ENCODE measurements at regions not wholly inside any gene's neighbourhood (a gene's known extent, or its start where the extent isn't known, plus 50 kb on each side); places are given as distances from the start of the nearest gene placed in this dataset.

- Histone ChIP-seq H3K27ac (no peak overlapping the region), H3K4me3 (no peak overlapping the region), H3K9me3 (replicated peaks) (no peaks in the 10 kb centered on the region), H3K4me1 (peaks cover 3% of the 10 kb centered on the region; the same call in 1 of the 2 replicates), H3K27me3 (no peaks in the 10 kb centered on the region), H3K36me3 (no peaks in the 10 kb centered on the region)
- DNase-seq = no peak
Observed at GRCh38 chr5:89353837-89354551, 471.0 kb upstream of the MEF2C start.

DNA sequence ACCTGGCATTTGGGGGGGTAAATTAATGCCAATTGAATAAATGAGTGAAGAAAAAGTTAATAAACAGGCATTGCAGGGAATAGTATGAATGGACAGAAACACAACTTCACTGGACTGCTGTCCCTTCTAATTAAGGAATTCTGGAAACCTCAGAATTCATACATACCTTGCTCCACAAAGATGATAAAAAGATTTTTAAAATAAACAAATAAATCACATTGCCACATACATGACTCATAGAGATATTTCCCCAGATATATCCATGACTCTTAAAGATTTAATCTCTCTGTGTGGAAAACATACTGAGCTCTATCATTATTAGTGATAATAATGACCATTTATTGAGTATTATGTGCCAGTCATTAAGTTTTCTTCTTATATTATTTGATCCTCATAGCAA, 469.0 kb upstream of the MEF2C start:
- Histone ChIP-seq H3K27me3 (no peaks in the 10 kb centered on the region), H3K4me1 (peaks cover 3% of the 10 kb centered on the region; the same call in 1 of the 2 replicates), H3K27ac (no peak overlapping the region), H3K4me3 (no peak overlapping the region), H3K36me3 (no peaks in the 10 kb centered on the region), H3K9me3 (replicated peaks) (0 out of 2 replicates have a peak, but pooled peaks cover 3% of the 10 kb centered on the region)
- no peak for DNase-seq

GRCh38 chr5:89351222-89351621, 468.2 kb upstream of the MEF2C start:
- 0 out of 2 replicates have a peak, but pooled peaks cover 3% of the 10 kb centered on the region for H3K9me3 ChIP-seq (replicated peaks)
- peaks cover 3% of the 10 kb centered on the region; the same call in 1 of the 2 replicates for H3K4me1 ChIP-seq
- no peak overlapping the region for H3K4me3 ChIP-seq
- no peaks in the 10 kb centered on the region for H3K36me3 ChIP-seq
- H3K27ac ChIP-seq = no peak overlapping the region
- no peaks in the 10 kb centered on the region for H3K27me3 ChIP-seq
- no peak for DNase-seq

DNA sequence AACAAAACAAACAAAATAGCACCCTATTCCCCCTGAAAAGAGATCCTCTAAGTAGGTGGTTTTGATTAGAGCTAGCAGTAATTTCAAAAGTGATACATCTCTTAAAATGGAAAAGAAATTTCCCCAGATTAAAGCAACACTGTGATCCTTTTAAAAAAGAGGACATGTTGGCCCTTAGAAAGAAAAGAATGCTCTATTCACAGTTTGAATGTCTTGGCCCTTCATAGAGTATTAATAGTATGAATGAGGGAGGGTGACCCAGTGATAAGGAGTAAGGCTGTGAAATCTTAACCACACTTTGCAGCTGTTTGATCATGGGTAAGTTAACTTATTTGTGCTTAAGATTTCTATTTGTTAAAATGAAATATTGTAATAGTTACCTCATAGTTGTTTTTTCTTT, 467.7 kb upstream of the MEF2C start:
- Histone ChIP-seq H3K4me3 (no peak overlapping the region), H3K27ac (no peak overlapping the region), H3K9me3 (replicated peaks) (0 out of 2 replicates have a peak, but pooled peaks cover 3% of the 10 kb centered on the region), H3K4me1 (peaks cover 3% of the 10 kb centered on the region; the same call in 1 of the 2 replicates), H3K27me3 (no peaks in the 10 kb centered on the region), H3K36me3 (no peaks in the 10 kb centered on the region)
- DNase-seq = no peak

DNA sequence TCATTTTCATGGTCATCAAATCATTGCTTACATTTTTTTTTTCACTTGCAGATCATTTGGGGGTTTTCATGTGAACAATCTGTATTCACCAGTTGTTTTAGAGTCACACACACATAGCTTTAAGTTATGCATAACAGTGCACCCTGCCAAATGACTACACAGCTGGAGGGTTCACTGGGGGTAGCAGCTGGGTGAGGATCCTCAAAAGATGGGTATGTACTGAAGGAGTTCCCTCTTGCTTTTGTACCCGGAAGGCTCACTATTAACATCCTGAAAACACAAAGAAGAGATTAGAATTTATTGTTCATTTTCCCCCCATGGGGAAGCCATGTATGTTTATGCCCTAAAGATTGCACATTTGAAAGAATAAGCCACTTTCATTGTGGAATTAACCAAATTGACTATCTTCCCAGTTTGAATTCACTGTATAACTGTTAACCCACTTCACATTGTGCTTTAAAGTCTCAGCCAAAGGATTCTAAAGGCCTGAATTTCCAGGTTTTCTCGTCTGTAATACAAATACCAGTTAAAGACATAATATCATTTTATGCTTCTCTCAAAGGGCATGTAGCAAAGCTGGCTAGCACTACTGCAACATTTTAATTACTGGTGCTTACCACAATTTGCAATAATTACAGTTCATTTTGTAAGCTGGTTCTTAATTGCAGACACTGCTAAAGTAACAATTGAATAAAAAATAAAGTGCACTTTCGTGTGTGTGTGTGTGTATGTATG, 466.4 kb upstream of the MEF2C start:
- peak in 1 of 2 experiments; percentile 10 for DNase-seq
- Histone ChIP-seq H3K27ac (no peak overlapping the region), H3K27me3 (no peaks in the 10 kb centered on the region), H3K36me3 (no peaks in the 10 kb centered on the region), H3K9me3 (replicated peaks) (0 out of 2 replicates have a peak, but pooled peaks cover 3% of the 10 kb centered on the region), H3K4me3 (no peak overlapping the region), H3K4me1 (peaks cover 3% of the 10 kb centered on the region; the same call in 1 of the 2 replicates)

- Histone ChIP-seq H3K4me1 (peaks cover 8% of the 10 kb centered on the region), H3K4me3 (no peak overlapping the region), H3K9me3 (replicated peaks) (0 out of 2 replicates have a peak, but pooled peaks cover 3% of the 10 kb centered on the region), H3K27ac (no peak overlapping the region), H3K27me3 (no peaks in the 10 kb centered on the region), H3K36me3 (no peaks in the 10 kb centered on the region)
- DNase-seq = no peak
Observed at GRCh38 chr5:89346573-89346972, 463.6 kb upstream of the MEF2C start.

DNA sequence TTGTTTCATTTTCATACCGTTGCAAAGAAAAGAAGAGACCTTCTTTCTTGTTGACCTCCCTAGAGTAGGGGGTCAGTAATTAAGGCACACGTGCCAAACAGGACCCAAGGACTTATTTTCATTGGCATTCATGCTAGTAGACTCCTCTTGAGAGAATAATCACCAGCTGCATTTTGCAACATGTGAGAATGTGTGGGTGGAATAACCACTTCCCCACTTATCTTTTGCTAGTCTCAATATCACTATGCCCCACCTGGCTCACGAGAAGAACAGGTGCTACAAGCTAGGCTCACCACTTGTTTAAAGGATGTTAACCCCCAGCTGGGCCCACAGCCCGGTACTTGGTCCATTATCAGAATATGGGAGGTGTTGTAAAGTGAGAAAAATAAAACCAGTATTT, 460.7 kb upstream of the MEF2C start:
- H3K27me3 ChIP-seq = no peaks in the 10 kb centered on the region

GRCh38 chr5:89342106-89342876, 459.3 kb upstream of the MEF2C start:
- DNase-seq = no peak
- H3K4me3 ChIP-seq = no peak overlapping the region
- peaks cover 18% of the 10 kb centered on the region for H3K4me1 ChIP-seq
- no peak overlapping the region for H3K27ac ChIP-seq
- H3K9me3 ChIP-seq (replicated peaks) = no peaks in the 10 kb centered on the region
- H3K36me3 ChIP-seq = no peaks in the 10 kb centered on the region
- no peaks in the 10 kb centered on the region for H3K27me3 ChIP-seq

More for the DNA sequence above, 460.7 kb upstream of the MEF2C start:
- H3K4me3 ChIP-seq = no peak overlapping the region
- no peaks in the 10 kb centered on the region for H3K36me3 ChIP-seq
- no peak overlapping the region for H3K27ac ChIP-seq
- 0 out of 2 replicates have a peak, but pooled peaks cover 3% of the 10 kb centered on the region for H3K9me3 ChIP-seq (replicated peaks)
- DNase-seq = peak; percentile 2 to 35
- H3K4me1 ChIP-seq = peaks cover 14% of the 10 kb centered on the region

- peak; percentile 26 to 49 for DNase-seq
- Histone ChIP-seq H3K4me3 (no peak overlapping the region), H3K27me3 (no peaks in the 10 kb centered on the region), H3K36me3 (no peaks in the 10 kb centered on the region), H3K4me1 (peaks cover 18% of the 10 kb centered on the region), H3K9me3 (replicated peaks) (no peaks in the 10 kb centered on the region), H3K27ac (no peak overlapping the region)
Observed at GRCh38 chr5:89338935-89339334, 456.0 kb upstream of the MEF2C start.

GRCh38 chr5:89336111-89336510, 453.1 kb upstream of the MEF2C start:
- DNase-seq = no peak
- no peak overlapping the region for H3K4me3 ChIP-seq
- H3K9me3 ChIP-seq (replicated peaks) = no peaks in the 10 kb centered on the region
- no peak overlapping the region for H3K27ac ChIP-seq
- no peaks in the 10 kb centered on the region for H3K27me3 ChIP-seq
- H3K36me3 ChIP-seq = no peaks in the 10 kb centered on the region
- H3K4me1 ChIP-seq = peaks cover 10% of the 10 kb centered on the region

DNA sequence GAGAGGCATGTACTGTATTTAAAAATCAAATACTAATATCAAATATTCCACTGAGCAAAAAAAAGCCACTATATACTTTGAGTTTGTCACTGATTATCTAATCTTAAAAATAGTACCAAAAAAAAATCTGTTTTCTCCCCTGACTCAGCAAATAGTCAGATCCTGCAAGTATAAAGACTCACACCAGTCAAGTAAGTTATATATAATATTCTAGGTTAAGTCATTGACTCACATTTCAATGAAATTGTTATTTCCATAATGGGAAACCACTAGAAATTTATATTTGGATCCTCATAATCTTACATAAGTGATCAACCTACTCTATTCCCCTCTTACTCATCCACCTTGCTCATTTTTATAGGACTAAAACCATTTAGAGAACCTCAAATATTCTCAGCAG, 447.2 kb upstream of the MEF2C start:
- Histone ChIP-seq H3K4me1 (no peaks in the 10 kb centered on the region), H3K27ac (no peak overlapping the region), H3K36me3 (no peaks in the 10 kb centered on the region), H3K4me3 (no peak overlapping the region), H3K9me3 (replicated peaks) (no peaks in the 10 kb centered on the region), H3K27me3 (no peaks in the 10 kb centered on the region)
- DNase-seq = no peak

DNA sequence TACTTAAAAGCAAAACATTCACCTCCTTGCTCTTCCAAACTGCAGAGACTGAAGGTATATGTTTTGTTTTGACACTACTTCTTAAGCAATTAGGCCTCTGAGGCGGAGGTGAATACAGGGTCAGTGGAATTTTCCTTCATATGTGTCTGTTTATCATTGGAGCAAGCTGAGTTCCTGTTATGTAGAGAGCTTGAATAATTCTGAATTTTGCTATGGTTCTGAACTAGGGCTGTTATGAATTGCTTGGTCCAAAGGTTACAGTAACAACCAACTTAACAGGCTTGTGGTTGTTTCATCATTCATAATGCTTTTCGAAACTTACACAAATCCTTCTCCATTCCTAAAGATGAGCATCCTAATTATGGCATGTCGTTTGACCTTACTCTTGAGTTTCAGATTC, 444.6 kb upstream of the MEF2C start:
- Histone ChIP-seq H3K4me1 (no peaks in the 10 kb centered on the region), H3K36me3 (no peaks in the 10 kb centered on the region), H3K27ac (no peak overlapping the region), H3K27me3 (no peaks in the 10 kb centered on the region), H3K4me3 (no peak overlapping the region), H3K9me3 (replicated peaks) (no peaks in the 10 kb centered on the region)
- no peak for DNase-seq

DNA sequence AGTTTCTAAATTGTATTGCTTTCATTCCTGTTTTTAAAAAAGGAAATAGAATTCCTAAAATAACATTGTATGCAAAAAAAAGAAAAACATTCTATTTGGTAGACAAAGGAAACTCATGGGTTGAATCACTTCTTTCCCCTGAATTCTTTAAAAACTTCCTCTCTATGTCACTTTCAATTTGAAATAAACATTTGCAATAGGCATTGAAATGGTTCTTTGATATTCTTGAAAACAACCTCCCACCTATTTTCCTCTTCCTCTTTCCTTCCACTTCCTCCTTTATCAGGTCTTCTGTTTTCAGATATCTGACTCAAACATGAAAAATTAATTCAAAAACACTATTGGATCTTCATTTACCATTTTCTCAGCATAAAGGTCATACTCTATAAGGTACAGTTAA, 442.0 kb upstream of the MEF2C start:
- Histone ChIP-seq H3K4me3 (no peak overlapping the region), H3K4me1 (no peaks in the 10 kb centered on the region), H3K36me3 (no peaks in the 10 kb centered on the region), H3K9me3 (replicated peaks) (0 out of 2 replicates have a peak, but pooled peaks cover 2% of the 10 kb centered on the region), H3K27ac (no peak overlapping the region), H3K27me3 (no peaks in the 10 kb centered on the region)
- DNase-seq = no peak

GRCh38 chr5:89320421-89321277, 437.7 kb upstream of the MEF2C start:
- Histone ChIP-seq H3K4me1 (no peaks in the 10 kb centered on the region), H3K36me3 (no peaks in the 10 kb centered on the region), H3K4me3 (no peak overlapping the region), H3K9me3 (replicated peaks) (peaks cover 2% of the 10 kb centered on the region; the same call in 1 of the 2 replicates), H3K27me3 (no peaks in the 10 kb centered on the region), H3K27ac (no peak overlapping the region)
- no peak for DNase-seq
